ENCODE measurements at regions not wholly inside any gene's neighbourhood (a gene's known extent, or its start where the extent isn't known, plus 50 kb on each side); places are given as distances from the start of the nearest gene placed in this dataset.

DNA sequence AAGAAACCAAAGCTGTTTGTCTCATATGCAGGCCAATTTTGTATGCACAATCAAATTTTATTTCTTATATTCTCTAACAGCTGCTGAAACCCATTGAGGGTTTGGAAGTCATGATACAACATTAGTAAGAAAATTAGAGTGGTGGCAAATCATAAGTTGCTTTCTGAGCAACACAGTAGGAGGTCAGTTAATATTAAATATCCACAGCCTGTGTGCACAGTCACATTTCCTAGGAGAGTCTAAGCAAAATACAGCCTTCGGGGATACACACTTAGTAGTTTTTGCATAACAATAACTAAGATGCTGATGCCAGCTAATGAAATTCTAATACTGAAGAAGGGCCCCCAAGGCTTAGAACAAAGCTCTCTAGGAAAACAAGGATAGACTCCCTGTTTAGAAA is 209.6 kb upstream of the E2F7 start:
- Histone ChIP-seq H4K8ac (ENCODE audit: low read depth in 2 of 2, low read length in 2 of 2) (no peak overlapping the region), H2BK20ac (ENCODE audit: low read depth, low read length) (no peak overlapping the region), H4K91ac (ENCODE audit: insufficient read depth, low read depth, low read length) (no peak overlapping the region), H2BK5ac (ENCODE audit: low read depth, low read length, poor library complexity, severe bottlenecking) (no peak overlapping the region), H2AK9ac (replicated peaks; ENCODE audit: low read depth, low read length, poor library complexity) (no peak overlapping the region), H3K14ac (replicated peaks; ENCODE audit: low read depth, low read length) (no peak overlapping the region), H3K4ac (ENCODE audit: low read depth, low read length) (no peak overlapping the region), H3K27ac (ENCODE audit: insufficient read depth, low read length) (no peak overlapping the region), H3K9me1 (ENCODE audit: insufficient read depth, low read length) (no peaks in the 10 kb centered on the region), H3K23ac (ENCODE audit: low read depth, low read length) (no peak overlapping the region), H2BK120ac (ENCODE audit: low read depth, low read length) (no peak overlapping the region), H3K4me2 (ENCODE audit: low read depth, low read length) (no peak overlapping the region), H3K9ac (ENCODE audit: low read depth, low read length) (no peak overlapping the region), H4K20me1 (ENCODE audit: insufficient read depth, low read length) (no peaks in the 10 kb centered on the region), H3K9me3 (ENCODE audit: control insufficient read depth, insufficient read depth, low read length) (no peaks in the 10 kb centered on the region), H4K5ac (ENCODE audit: low read depth, low read length) (no peak overlapping the region), H2AK5ac (ENCODE audit: low read depth, low read length) (no peak overlapping the region), H3K4me3 (ENCODE audit: insufficient read depth, low read depth, low read length) (no peak overlapping the region), H3K36me3 (ENCODE audit: control insufficient read depth, insufficient read depth, low read length) (no peaks in the 10 kb centered on the region), H2AFZ (replicated peaks; ENCODE audit: low read length, poor library complexity) (no peak overlapping the region), H3K79me1 (ENCODE audit: low read depth in 1 of 2, low read length in 2 of 2) (no peaks in the 10 kb centered on the region), H3K27me3 (ENCODE audit: control insufficient read depth, insufficient read depth, low read length) (no peaks in the 10 kb centered on the region; the same call in 1 of the 2 replicates), H3K18ac (ENCODE audit: low read depth, low read length) (no peak overlapping the region), H3K4me1 (ENCODE audit: control insufficient read depth, insufficient read depth, low read length) (no peaks in the 10 kb centered on the region), H2BK15ac (ENCODE audit: low read depth, low read length) (no peak overlapping the region), H3K56ac (ENCODE audit: extremely low read depth, insufficient read depth, low read length) (no peak overlapping the region)
- no CpG with 5 or more reads among the region's 1 CpG for WGBS, 2 experiments (ENCODE audit: extremely low coverage in 2 of 2, insufficient read length in 1 of 2)
- intact Hi-C loops (cut with micrococcal nuclease) (no loop called here), dilution Hi-C loops (cut with HindIII; ENCODE audit: low sequenced_read_pairs, unreplicated experiment) (no loop called here), in situ Hi-C loops (cut with MboI; ENCODE audit: low sequenced_read_pairs) (no loop called here)
- ATAC-seq (ENCODE audit: low read depth) (no peak), DNase-seq (no peak)
- BruUV-seq (replicated peaks) = no TSS peak
- ChIA-PET CTCF (no interaction called here), POLR2A (ENCODE audit: unreplicated experiment) (no interaction called here)
- TF ChIP-seq MXI1 (IDR thresholded peaks at IDR 0.05; ENCODE audit: borderline replicate concordance, low read depth, low read length) (no peak), CHD1 (IDR thresholded peaks at IDR 0.05; ENCODE audit: low read depth, low read length) (no peak), MAFK (IDR thresholded peaks at IDR 0.05; ENCODE audit: low read depth, low read length) (no peak), NFE2L2 (IDR thresholded peaks at IDR 0.05; ENCODE audit: low read depth, low read length) (no peak), RFX5 (IDR thresholded peaks at IDR 0.05; ENCODE audit: low read depth, low read length) (no peak), CEBPB (IDR thresholded peaks at IDR 0.05; ENCODE audit: low read depth, low read length) (no peak), FOS (IDR thresholded peaks at IDR 0.05; ENCODE audit: low read depth, low read length) (no peak), MAZ (IDR thresholded peaks at IDR 0.05; ENCODE audit: borderline replicate concordance, low read depth, low read length) (no peak), POLR2A (IDR thresholded peaks at IDR 0.05; ENCODE audit: low read depth, low read length) (no peak), RCOR1 (IDR thresholded peaks at IDR 0.05; ENCODE audit: insufficient replicate concordance, low read length) (no peak), SMC3 (IDR thresholded peaks at IDR 0.05; ENCODE audit: low read depth, low read length) (no peak), BHLHE40 (IDR thresholded peaks at IDR 0.05; ENCODE audit: low read depth, low read length) (no peak), RAD21 (IDR thresholded peaks at IDR 0.05; ENCODE audit: low read length) (no peak)
- TF ChIP-seq, protein P1, sequence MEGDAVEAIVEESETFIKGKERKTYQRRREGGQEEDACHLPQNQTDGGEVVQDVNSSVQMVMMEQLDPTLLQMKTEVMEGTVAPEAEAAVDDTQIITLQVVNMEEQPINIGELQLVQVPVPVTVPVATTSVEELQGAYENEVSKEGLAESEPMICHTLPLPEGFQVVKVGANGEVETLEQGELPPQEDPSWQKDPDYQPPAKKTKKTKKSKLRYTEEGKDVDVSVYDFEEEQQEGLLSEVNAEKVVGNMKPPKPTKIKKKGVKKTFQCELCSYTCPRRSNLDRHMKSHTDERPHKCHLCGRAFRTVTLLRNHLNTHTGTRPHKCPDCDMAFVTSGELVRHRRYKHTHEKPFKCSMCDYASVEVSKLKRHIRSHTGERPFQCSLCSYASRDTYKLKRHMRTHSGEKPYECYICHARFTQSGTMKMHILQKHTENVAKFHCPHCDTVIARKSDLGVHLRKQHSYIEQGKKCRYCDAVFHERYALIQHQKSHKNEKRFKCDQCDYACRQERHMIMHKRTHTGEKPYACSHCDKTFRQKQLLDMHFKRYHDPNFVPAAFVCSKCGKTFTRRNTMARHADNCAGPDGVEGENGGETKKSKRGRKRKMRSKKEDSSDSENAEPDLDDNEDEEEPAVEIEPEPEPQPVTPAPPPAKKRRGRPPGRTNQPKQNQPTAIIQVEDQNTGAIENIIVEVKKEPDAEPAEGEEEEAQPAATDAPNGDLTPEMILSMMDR (conservative IDR thresholded peaks at IDR 0.05; ENCODE audit: low read depth, low read length) = no peak
- TF ChIP-seq, protein P2, sequence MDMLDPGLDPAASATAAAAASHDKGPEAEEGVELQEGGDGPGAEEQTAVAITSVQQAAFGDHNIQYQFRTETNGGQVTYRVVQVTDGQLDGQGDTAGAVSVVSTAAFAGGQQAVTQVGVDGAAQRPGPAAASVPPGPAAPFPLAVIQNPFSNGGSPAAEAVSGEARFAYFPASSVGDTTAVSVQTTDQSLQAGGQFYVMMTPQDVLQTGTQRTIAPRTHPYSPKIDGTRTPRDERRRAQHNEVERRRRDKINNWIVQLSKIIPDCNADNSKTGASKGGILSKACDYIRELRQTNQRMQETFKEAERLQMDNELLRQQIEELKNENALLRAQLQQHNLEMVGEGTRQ (IDR thresholded peaks at IDR 0.05; ENCODE audit: low read depth, low read length) = no peak
- TF ChIP-seq, protein P3, sequence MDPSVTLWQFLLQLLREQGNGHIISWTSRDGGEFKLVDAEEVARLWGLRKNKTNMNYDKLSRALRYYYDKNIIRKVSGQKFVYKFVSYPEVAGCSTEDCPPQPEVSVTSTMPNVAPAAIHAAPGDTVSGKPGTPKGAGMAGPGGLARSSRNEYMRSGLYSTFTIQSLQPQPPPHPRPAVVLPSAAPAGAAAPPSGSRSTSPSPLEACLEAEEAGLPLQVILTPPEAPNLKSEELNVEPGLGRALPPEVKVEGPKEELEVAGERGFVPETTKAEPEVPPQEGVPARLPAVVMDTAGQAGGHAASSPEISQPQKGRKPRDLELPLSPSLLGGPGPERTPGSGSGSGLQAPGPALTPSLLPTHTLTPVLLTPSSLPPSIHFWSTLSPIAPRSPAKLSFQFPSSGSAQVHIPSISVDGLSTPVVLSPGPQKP (IDR thresholded peaks at IDR 0.05; ENCODE audit: borderline replicate concordance, low read depth, low read length) = no peak

Data from IMR-90 (cell line).